Embryonic facial prominence (tissue), 1 donor: ENCODE measurements at regions not wholly inside any gene's neighbourhood (a gene's known extent, or its start where the extent isn't known, plus 50 kb on each side); places are given as distances from the start of the nearest gene placed in this dataset.

Experiments
- DNase-seq: peaks from one replicate; pipeline ENCODE4 v3.0.0-alpha.2; 2016; ENCODE audit errors: extremely low spot score

DNA sequence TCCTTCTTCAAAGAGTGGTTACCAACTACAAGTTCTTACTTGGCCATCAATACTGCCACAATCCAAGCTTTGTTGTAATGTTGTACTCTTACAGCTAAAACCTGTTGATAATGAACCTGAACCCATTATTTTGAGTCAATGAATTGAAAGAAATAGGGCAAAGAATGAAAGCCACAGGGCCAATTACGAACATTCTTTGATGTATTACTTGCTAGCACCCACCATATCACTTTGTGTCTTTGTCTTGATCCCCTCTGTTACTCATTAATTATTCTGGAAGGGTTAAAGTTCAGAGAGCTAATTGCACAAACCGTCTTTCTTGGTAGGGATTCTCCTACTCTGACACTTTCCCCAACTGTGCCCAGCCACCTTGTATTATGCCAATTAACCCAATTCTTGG, 53.2 kb upstream of the TFEC start:
- DNase-seq = no peak

DNA sequence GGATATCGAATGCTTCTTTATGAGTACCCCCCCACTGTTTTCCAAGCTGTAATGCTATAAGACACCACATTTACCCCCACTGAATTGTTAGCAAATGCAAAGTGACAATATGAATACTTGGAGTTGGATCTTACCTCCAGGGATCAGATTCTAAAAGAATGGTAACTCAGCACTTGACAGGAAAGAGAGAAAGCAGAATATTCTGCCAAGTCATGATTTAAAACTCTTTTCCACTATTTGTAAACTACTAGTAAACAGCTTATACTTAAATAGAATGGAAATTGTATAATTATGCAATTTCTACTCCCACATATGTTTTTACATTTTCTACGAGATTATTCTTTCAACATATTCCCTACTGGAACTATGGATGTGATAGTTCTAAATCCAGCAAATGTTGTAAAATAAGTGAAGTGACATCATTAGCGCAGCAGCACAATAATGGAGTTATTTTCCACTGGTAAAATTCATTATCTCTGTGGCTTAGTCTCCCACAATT, 56.0 kb upstream of the TFEC start:
- DNase-seq = no peak

DNA sequence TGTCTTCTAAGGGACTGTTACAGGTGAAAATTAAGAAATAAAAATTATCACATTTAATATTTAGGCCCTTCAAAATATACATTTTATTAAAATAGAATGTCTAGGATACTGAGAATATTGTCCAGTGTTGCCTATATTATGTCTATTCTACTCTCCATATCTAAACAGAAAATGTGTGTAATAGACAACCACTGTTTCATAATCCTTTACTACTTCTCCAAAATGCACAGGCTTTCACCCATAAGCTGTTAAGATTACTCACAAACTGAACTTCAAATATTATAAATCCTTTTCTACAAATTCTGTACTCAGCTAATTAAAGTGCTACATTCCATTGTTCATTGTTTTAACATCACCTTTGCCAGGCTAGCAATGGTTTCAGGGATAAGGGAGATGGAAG, 56.7 kb upstream of the TFEC start:
- DNase-seq = no peak

DNA sequence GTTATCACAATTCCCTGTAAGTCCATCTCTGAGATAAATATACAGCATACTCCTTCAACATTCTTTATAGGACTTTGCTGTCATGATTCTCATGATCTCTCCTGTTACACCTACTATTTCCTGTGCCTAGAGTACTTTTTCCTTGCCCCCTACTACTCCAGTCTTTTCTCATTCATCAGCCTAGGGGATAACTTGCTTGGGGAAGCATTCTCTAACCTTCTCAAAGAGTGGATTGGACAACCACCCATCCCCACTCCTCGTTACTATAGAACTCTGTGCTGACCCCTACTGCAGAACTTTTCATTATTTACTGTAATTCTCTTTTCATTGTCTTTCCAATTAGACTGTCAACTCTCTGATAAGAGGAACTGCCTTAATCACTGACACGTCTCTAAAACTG, 57.4 kb upstream of the TFEC start:
- no peak for DNase-seq

DNA sequence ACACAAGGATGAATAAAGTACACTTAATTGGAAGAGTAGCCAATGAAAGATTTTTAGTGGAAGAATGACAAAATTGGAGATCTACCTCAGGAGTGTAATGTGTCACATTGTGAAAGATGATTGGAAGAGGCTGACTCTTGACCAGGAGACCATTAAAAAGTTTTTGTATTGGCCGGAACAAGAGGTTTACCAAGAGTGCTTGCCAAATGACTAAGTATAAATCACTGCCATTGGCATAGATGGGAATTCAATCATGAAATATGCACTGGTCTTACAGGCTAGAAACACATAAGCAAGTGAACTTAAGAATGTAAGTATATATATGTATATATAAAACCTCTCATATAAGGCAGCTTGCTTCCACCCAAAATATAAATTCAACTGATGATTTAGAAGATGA, 58.7 kb upstream of the TFEC start:
- no peak for DNase-seq

DNA sequence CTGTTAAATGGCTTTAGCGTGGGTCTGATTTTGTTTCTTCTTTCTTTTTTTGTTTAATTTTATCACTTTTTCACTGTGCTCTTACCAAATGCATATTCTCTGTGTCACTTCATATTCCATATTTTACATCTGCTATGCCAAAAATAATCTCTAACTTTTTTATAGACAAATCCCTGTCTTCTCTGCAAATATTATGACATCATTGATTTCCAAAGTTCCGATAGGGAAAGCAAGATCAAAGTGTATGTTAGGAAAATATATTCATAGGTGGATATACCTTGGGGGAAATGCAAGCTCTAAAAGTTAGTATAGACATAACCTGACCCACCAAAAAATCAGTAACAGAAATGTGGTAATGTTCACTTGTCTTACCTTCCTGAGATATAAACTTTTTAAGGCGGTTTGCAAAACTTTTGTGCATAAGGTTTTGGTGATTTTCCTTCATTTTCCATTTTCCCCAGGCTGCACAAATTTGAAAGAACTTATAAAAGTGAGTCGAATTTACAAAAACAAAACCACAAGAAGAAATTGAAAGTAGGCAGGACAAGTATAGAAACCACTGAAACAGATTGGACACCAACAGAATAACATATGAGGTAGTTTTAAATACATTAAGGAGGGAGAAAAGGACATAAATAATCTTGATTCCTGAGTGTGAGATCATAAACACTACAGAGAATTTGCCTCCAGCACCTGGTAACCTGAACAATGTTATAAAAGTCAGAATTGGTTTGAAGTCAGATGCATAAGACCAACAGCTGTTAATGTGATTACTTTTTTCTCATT, 63.1 kb upstream of the TFEC start:
- no peak for DNase-seq

DNA sequence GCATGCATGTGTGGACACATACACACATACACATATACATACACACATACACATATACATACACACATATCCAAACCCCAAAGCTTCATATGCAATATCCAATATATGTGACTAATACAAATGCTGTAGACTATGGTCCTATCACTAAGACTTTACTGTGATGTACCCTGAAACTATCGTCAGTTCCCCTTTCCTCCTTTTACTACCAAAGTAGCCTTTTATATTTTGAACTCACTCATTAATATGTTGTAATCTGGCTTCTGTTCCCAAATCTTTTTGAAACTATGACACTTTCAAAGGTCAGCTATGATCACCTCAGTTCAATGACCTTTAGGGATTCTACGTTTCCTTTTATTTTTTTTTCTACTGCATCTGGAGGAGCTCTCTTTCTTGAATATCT, 64.8 kb upstream of the TFEC start:
- DNase-seq = no peak

DNA sequence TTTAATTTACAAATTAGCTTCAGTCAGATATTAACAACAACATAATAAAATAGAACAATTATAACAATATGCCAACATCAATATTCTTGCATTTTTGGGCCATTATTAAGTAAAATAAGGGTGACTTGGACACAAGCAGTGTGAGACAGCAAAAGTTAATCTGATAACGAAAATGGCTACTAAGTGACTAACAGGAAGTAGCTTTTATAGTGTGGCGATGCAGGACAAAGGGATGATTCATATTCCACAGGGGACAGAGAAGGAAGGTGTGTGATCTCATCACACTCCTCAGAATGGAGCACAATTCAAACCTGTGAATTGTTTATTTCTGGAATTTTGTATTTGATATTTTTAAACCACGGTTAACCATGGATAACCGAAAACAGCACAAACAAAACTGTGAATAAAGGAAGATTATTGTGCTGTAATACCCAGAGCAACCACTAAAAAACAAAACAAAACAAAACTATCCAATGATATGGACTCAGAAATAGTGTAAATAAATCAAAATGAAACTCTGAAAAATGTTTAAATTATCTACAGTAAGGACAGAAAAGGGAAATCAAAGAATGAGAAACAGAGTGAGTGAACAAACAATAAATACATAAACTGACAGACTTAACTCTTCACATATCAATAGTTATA, 66.9 kb upstream of the TFEC start:
- DNase-seq = no peak

DNA sequence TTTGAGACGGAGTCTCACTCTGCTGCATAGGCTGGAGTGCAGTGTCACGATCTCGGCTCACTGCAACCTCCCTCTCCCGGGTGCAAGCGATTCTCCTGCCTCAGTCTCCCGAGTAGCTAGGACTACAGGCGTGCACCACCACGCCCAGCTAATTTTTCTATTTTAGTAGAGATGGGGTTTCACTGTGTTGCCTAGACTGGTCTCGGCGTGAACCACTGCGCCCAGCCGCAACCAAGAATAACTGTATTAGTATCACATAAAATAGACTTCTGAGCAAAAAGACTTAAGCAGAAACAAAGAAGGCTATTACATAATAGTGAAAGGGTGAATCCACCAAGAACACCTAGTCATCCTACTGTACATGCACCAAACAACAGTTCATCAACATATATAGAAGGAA, 67.6 kb upstream of the TFEC start:
- no peak for DNase-seq

DNA sequence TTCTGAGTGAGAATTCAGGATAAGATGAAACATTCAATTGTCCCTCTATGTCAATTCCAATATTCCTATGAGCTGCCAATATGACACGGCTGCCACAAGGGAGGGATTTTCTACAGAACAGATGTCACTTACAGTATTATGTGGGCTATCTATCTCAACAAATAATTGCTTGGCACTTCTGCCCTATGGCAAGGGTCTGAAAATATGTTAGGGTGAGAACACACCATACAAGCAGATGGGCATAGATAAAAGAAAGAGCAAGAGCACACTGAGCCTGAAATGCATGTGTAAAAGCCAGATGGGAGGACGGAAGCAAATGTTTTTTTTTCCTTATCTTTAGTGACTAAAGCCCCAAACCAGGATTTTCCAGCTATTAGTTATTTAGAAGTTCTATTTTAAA, 70.1 kb upstream of the TFEC start:
- DNase-seq = no peak

DNA sequence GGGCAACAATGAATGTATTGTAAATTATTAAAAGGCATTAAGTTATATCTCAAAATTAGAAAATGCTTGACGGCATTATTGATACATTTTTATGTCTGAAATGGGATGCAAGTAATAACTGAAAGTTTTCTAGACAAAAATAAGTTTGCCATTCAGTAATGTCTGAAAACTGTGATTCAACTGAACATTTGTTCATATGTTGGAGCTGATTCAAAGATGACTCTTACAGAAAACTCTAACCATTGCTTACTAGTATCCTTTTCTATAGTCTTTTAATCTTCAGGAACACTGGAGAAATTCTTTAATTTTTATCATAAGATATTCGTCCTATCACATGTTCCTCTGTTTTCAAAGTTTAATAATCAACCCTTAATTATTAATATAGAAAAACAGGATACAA, 71.1 kb upstream of the TFEC start:
- DNase-seq = no peak

DNA sequence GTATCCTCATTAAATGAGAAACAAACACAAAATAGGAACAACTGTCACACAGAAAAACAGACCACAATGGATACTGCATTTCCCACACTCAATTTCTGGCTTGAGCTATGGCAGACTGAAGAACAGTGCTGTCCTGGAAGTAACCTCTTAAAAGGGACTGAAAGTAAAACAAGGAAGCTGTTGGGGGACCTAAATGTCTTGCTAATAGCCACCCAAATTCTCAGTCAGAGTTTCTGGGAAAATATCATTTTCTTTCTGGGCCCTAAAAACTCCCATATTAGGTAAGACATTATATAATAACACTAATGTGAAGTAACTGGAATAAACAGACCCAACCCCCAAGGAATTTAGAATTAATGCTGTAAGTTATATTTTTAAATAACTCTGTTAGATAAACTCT, 80.9 kb upstream of the TFEC start:
- no peak for DNase-seq

DNA sequence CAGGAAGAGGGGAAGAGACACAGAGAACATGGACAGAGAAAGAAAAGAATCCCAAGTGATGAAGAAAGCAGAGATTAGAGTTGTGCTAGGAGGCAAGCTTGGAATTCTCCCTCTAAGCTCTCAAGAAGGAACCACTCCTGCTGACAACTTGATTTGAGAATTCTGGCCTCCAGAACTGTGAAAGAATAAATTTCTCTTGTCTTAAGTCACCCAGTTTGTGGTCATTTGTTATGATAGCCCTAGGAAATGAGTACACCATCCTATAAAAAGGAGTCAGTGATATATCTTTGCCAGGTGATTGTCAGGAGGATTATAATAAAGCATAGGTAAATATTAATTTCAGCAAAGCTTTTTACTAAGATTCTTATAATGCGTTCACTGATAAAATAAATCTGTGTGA, 82.7 kb upstream of the TFEC start:
- no peak for DNase-seq

DNA sequence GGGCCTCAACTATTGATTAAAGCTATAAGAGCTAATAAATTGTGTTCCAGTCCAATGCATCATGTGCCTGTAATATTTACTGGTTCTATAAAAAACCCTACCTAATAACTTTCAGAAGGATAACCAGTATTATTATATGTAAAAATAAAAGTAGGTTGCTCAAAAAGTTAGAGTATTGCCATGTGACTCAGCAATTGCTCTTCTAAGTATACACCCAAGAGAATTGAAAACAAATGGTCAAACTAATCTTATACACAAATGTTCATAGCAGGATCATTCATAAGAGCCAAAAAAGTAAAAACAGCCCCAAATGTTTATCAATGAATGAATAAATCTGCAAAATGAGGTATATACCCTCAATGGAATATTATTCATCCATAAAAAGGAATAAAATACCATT, 89.5 kb upstream of the TES start:
- DNase-seq = no peak

DNA sequence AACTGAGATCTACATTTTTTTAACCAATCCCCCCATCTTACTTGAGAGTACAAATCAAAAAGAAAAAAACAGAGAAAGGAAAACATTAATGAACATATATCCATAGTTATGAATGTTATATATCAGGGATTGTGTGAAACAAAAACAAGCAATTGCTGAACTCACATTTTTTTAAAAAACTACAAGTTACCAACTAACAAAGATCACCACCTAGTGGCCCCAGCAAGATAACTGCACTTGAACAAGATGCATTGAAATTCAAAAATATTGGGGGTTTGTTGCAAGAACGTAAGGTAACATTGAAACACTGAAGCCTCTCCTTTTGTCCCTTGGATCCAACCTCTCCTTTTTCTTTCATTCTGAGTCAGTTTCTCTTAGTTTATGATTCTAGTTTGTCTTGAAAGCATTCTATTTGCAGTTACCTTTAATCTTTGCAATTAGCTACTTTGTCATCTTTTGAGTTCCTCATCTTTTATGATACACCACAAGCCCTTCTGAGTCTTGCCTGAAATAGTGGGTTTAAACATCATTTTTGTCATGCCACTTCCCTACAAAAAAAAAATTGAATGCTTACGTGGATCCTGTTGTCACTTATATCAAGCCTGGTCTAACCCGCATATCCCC, 87.3 kb upstream of the TES start:
- peak; percentile 50 for DNase-seq

DNA sequence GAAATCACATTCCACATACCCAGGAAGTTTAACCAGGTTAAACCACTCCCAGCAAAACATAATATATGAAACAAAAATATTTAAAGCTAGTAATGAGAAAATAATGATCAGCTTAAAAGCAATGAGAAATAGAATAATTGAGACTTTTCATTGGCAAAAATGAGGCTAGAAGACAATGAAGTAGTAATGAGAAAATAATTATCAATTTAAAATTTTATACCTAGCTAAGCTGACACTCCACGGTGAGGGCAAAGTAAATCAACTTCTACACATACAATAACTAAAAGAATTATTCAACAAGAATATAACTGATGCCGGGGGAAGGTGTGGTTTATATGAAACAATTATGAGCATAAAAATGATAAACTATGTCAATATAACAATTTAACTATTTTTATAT, 82.2 kb upstream of the TES start:
- DNase-seq = no peak

DNA sequence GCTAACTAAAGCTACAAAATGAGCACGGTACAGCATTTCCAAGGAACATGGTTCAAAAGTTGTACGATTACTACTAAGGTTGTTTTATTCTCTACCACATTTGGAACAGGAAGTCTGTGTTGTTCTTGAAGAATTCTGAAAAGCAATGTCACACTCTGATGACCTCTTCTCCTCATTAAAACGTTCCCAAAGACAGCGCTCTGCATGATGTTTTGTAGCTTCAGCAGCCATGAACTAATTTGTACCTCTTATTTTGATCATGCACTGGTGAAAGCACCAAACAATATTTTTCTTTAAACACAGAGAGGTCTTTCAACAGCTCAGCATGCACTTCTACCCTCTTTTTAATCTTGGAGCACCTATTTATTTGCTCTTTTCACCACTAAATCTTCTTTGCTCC, 75.0 kb upstream of the TES start:
- no peak for DNase-seq

DNA sequence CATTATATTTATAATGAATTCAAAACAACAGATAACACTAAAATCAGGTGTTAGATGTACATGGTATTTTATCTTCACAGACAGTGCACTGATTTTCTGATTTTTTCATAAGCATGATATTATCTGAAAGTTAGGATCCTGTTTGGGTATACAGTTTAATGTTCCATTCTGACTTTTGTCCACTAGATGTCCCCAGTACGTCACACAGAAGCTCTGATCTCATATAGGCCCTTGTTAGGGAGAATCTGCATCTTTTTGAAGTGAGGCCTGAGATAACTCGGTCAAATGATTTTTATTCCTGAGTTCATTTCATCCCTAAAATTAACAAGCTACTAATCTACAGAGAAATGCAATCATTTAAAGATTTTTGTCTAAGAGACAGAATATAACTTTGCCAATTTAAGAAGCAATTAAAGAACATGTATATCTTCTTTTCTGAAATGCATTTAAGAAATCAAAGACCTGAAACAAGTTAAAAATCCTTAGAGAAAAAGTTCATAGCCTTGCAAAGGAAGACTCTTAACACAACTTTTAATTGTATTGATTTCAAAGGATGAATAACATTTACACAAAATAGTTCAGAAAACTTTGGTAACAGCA, 72.0 kb upstream of the TES start:
- DNase-seq = peak; percentile 43

DNA sequence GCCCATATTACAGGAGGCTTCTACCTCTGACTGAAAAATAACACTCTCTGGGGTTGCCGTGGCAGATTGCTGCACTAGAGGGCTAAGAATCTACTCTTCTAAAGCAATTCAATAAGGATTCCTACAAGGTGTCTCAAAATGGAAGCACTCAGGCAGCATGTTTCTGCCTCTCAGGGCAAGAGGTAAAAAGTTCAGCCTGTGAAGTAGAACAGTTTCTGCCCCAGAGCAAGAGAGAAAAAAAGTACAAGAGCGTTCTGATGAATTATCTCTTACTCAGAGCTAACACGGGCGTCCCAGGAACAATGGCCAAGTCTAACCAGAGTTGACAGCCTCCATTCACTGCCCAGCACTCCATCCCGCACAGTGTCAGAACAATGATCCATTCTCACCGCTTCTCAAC, 71.3 kb upstream of the TES start:
- DNase-seq = no peak

DNA sequence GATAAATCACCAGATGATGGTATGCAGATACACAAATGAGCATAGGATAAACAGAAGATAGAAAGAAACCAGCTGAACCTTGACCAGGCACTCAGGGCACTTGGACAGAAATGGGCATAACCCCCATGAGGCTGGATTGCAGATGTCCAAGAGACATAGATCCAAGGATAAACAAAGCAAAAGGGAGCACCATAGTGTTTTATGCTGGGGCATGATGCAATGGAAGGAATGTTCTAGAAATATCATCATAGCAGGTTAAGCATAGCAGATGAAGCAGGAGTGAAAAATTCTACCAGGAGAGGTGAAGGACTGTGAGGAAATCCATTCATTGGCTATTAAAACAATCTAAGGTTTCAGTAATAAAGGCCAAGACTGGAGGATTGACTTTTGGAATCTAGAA, 70.5 kb upstream of the TES start:
- no peak for DNase-seq

DNA sequence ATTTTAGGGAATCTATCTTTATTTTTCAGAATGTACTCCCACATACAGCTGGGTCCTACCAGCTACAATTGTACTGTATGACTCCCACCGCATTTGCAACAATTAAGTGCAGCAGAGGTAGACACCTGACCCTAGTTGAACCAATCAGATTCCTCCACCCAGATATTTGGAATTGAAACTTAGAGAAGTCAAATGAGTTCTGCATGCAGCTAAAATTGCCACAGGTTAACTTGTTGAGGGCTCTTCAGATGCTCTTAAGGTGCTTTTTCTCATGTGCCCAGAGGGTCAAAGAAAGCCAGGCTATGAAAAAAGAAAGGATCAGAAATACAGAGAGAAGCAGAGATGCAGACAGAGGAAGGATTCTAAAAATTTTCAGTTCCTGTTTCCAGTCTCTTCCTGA, 68.0 kb upstream of the TES start:
- DNase-seq = no peak

DNA sequence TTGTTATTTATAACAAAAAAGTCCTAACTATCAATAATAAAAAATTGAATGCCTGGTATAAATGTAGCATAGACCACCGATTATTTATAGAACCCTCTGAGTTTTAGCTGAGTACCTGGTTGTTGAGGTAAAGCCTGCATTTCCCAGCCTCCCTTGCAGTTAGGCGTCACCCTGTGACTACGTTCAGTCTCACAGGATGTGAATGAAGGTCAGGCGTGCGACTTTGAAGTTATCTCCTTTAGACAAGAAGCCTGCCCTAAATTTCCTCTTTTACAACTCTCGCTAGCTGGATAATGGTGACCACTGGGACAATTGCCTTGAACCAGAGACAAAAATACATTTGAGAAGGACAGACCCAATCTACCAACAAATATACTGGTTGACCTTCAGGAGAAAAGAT, 67.5 kb upstream of the TES start:
- DNase-seq = no peak
